ENCODE measurements at regions not wholly inside any gene's neighbourhood (a gene's known extent, or its start where the extent isn't known, plus 50 kb on each side); places are given as distances from the start of the nearest gene placed in this dataset.

DNA sequence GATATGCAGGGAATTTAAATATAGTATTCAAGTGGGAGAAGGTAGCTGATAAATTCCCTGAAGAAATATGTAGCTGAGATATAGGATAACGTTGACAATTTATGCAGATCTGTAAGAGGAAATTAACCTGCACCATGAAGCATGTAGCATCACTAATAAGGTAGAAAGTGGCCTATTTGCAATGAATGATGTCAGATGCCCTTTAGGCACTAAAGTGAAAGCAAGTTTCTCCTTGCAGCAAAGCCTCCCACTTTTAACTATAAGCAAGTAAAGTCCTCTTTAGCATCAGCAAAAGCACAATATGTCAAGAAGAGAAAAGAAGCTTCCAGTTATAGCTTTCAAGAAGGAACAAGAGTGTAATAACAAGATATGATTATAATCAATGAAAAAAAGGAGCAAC is 102.5 kb upstream of the SLITRK1 start:
- TF ChIP-seq, protein P1, sequence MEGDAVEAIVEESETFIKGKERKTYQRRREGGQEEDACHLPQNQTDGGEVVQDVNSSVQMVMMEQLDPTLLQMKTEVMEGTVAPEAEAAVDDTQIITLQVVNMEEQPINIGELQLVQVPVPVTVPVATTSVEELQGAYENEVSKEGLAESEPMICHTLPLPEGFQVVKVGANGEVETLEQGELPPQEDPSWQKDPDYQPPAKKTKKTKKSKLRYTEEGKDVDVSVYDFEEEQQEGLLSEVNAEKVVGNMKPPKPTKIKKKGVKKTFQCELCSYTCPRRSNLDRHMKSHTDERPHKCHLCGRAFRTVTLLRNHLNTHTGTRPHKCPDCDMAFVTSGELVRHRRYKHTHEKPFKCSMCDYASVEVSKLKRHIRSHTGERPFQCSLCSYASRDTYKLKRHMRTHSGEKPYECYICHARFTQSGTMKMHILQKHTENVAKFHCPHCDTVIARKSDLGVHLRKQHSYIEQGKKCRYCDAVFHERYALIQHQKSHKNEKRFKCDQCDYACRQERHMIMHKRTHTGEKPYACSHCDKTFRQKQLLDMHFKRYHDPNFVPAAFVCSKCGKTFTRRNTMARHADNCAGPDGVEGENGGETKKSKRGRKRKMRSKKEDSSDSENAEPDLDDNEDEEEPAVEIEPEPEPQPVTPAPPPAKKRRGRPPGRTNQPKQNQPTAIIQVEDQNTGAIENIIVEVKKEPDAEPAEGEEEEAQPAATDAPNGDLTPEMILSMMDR (IDR thresholded peaks at IDR 0.05), result no peak
- TF ChIP-seq POLR2A (IDR thresholded peaks at IDR 0.05), result no peak
- 61 to 74% (median 65%) methylated on average over 1 of the region's 1 CpG for WGBS, 4 donors
- H3K4me1 ChIP-seq (replicated peaks in 1 of 2), result no peaks in the 10 kb centered on the region
- no peak overlapping the region for H3K27ac ChIP-seq
- no peaks in the 10 kb centered on the region for H3K9me3 ChIP-seq (replicated peaks in 1 of 3)
- intact Hi-C loops (cut with DNase I), result no loop called here
- H3K27me3 ChIP-seq, result no peaks in the 10 kb centered on the region
- no peak overlapping the region for H3K4me3 ChIP-seq
- H3K36me3 ChIP-seq (replicated peaks in 1 of 2), result no peaks in the 10 kb centered on the region
- no peak for DNase-seq

DNA sequence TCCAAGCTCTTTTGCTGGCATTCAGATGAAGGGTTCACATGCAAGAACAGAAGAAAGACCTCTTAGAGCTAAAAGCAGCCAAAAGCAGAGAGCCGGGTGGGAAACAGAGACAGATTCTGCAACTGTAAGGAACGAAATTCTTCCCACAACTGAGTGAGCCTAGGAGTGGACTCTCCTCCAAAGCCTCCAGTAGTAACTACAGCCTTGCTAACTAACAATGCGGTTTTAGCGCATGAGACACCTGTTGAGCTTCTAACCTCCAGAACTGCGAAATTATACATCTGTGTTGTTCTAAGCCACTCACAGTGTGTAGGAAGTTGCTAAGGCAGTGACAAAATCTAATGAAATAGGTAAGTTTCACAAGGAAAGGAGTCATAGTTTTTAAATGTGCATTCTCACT is 98.1 kb upstream of the SLITRK1 start:
- DNase-seq, result no peak
- 72 to 77% (median 75%) methylated on average over 5 of the region's 5 CpGs for WGBS, 4 donors
- intact Hi-C loops (cut with DNase I), result no loop called here
- Histone ChIP-seq H3K4me1 (replicated peaks in 1 of 2) (no peaks in the 10 kb centered on the region), H3K9me3 (replicated peaks in 1 of 3) (no peaks in the 10 kb centered on the region), H3K36me3 (replicated peaks in 1 of 2) (no peaks in the 10 kb centered on the region), H3K4me3 (no peak overlapping the region), H3K27me3 (no peaks in the 10 kb centered on the region), H3K27ac (no peak overlapping the region)
- no peak for TF ChIP-seq POLR2A (IDR thresholded peaks at IDR 0.05)
- TF ChIP-seq, protein P1 (IDR thresholded peaks at IDR 0.05), result no peak

DNA sequence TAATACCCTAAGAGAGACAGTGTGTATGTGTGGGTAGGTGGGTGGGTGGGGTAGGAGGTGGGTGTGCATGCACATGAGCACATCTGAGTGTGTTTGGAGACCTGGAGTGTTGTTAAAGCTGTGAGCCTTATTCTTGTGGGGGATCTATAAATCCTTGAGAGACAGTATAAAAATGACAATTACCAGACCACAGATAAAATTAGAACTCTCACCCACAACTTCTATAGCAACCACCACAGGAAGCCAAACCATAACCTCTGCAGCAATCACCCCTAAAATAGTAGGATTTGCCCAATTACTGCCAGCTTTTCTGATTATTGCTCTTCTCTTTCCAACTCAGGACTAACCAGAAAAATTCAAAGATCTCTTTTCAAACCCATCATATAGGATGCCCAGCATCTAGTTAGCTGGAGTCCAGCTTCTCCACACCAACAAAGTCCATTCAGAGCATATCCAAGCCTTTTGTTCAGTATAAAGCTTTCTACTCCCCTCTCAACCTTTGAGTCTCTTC is 93.4 kb upstream of the SLITRK1 start:
- Histone ChIP-seq H3K27ac (no peak overlapping the region), H3K4me1 (replicated peaks in 1 of 2) (no peaks in the 10 kb centered on the region), H3K4me3 (no peak overlapping the region), H3K9me3 (replicated peaks in 1 of 3) (no peaks in the 10 kb centered on the region), H3K27me3 (no peaks in the 10 kb centered on the region), H3K36me3 (replicated peaks in 1 of 2) (no peaks in the 10 kb centered on the region)
- intact Hi-C loops (cut with DNase I), result no loop called here
- no peak for DNase-seq
- TF ChIP-seq POLR2A (IDR thresholded peaks at IDR 0.05), result no peak
- TF ChIP-seq, protein P1 (IDR thresholded peaks at IDR 0.05), result no peak

DNA sequence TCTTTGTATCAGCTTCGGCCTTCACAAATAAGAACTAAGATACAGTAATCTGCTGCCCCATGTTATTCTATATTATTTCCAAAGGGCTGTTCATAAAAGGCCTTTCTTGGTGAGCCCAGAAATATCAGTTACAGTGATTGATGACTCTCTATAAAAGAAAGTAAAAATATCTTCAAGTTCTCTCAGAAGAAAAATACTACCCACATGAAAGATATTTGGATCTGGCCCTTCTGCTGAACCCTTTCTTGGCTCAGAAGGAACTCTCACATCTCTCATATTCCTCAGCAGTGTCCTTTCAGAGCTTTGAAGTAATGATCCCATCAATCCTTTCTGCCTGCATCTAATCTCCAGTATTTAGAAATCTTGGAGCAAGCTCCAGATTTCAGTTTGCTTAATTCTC is 76.3 kb upstream of the SLITRK1 start:
- Histone ChIP-seq H3K4me1 (replicated peaks in 1 of 2) (no peaks in the 10 kb centered on the region), H3K4me3 (no peak overlapping the region), H3K27me3 (no peaks in the 10 kb centered on the region), H3K36me3 (replicated peaks in 1 of 2) (no peaks in the 10 kb centered on the region), H3K27ac (no peak overlapping the region), H3K9me3 (replicated peaks in 1 of 3) (no peaks in the 10 kb centered on the region)
- no peak for DNase-seq
- WGBS, 4 donors, result 34 to 50% (median 47%) methylated on average over 1 of the region's 1 CpG
- intact Hi-C loops (cut with DNase I), result no loop called here
- TF ChIP-seq POLR2A (IDR thresholded peaks at IDR 0.05), result no peak

DNA sequence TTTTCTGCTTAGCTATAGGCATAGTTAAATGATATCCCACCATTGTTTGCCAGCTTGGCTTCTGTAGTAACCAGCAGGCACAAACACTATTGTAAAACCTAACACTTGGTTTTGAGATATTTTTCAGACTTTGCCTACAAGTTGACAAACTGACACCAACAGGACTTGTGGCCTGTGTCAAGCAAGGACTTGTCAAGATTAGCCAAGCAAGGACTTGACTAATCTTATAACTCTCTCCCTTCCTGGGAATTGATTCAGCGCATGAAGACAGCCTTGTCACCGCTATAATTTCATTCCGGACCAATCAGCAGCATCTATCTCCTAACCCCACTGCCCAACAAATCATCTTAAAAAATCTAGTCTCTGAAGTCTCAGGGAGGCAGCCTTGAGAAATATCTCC is 72.7 kb upstream of the SLITRK1 start:
- intact Hi-C loops (cut with DNase I), result no loop called here
- TF ChIP-seq, protein P1 (IDR thresholded peaks at IDR 0.05), result no peak
- no peak for TF ChIP-seq POLR2A (IDR thresholded peaks at IDR 0.05)
- Histone ChIP-seq H3K27me3 (no peaks in the 10 kb centered on the region), H3K36me3 (replicated peaks in 1 of 2) (no peaks in the 10 kb centered on the region), H3K4me3 (no peak overlapping the region), H3K4me1 (replicated peaks in 1 of 2) (no peaks in the 10 kb centered on the region), H3K9me3 (replicated peaks in 1 of 3) (no peaks in the 10 kb centered on the region), H3K27ac (no peak overlapping the region)
- 89 to 96% (median 92%) methylated on average over 3 of the region's 3 CpGs for WGBS, 4 donors
- DNase-seq, result no peak

Data from adrenal gland (tissue), 9 donors.